ENCODE measurements at regions not wholly inside any gene's neighbourhood (a gene's known extent, or its start where the extent isn't known, plus 50 kb on each side); places are given as distances from the start of the nearest gene placed in this dataset.

DNA sequence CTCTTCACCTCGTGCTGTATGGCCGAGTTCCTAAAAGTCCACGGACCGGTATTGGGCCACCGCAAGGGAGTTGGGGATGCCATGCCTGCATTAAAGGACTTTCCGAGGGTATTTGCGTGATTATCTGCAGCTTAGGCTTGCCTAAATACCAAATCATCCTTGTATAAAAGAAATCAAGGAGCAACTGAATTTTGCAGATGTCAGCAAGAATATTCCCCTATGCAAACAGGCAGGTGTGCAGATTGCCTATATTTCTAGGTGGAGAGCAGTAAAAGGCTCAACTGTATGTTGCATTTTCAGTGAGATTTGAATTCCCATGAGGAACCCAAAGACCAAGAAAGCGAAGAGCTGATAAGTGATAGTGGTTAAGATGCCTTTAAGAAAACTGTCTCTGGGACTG, 452.3 kb downstream of the CDH11 start:
- TF ChIP-seq, protein P1, sequence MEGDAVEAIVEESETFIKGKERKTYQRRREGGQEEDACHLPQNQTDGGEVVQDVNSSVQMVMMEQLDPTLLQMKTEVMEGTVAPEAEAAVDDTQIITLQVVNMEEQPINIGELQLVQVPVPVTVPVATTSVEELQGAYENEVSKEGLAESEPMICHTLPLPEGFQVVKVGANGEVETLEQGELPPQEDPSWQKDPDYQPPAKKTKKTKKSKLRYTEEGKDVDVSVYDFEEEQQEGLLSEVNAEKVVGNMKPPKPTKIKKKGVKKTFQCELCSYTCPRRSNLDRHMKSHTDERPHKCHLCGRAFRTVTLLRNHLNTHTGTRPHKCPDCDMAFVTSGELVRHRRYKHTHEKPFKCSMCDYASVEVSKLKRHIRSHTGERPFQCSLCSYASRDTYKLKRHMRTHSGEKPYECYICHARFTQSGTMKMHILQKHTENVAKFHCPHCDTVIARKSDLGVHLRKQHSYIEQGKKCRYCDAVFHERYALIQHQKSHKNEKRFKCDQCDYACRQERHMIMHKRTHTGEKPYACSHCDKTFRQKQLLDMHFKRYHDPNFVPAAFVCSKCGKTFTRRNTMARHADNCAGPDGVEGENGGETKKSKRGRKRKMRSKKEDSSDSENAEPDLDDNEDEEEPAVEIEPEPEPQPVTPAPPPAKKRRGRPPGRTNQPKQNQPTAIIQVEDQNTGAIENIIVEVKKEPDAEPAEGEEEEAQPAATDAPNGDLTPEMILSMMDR (IDR thresholded peaks at IDR 0.05): no peak
- TF ChIP-seq POLR2A (IDR thresholded peaks at IDR 0.05): no peak

Measured in thyroid gland (tissue), 4 donors.